GM19397 (cell line): ENCODE measurements at regions not wholly inside any gene's neighbourhood (a gene's known extent, or its start where the extent isn't known, plus 50 kb on each side); places are given as distances from the start of the nearest gene placed in this dataset.
"Not testable (repeated sequence)": the region's sequence is repeated elsewhere in the genome, so short reads cannot be mapped to it uniquely, and the experiment has no call there.

Source experiments
- ATAC-seq: cut with Tn5 transposase; IDR thresholded peaks from one replicate; pipeline ENCODE4 v1.9.1; 2021; ENCODE audit warnings: mild to moderate bottlenecking, moderate library complexity; ENCODE audit not compliant: unreplicated experiment

DNA sequence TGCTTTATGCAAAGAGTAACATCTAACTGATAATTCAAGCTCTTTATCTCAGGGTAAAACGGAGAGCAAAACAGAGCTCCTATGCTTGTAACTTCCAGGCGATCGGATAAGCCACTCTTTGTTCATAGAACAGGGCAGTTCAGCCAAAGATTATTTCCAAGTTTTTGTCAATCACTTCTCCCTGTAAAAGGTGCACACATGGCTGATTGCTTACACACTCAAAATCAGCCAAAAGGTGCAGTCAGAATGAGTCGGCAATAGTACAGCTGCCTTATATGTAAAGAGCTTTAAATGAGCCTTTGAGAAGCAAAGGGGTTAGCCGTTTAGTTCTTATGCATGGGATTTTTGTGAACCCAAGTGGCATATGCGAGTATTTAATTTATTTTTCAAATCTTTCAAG lies 449.6 kb upstream of the POU3F2 start:
- ATAC-seq: no peak

DNA sequence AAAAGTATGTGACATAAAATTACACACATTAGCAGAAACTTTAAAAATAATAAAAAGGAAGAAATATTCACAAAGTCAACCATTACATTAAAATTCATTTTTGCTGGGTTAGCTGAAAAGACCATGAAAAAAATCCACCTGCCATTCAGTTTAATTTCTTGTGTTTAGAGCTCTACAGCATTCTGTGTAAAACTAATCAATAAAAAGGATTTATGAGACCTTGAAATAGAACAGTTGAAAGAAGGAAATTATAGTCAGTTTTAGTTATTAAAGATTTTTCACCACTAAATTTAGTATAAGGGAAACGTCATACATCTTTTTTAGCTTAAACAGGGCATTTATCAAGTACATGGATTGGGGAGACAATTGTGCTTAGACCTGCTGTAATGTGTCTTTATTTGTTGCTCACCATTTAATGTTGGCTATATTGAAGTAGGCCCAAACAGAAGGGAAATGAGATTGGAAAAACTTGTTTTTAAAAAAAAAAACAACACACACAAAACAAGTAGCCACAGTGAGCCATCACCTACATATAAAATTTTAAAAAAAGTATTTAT lies 438.7 kb upstream of the POU3F2 start:
- ATAC-seq: no peak

DNA sequence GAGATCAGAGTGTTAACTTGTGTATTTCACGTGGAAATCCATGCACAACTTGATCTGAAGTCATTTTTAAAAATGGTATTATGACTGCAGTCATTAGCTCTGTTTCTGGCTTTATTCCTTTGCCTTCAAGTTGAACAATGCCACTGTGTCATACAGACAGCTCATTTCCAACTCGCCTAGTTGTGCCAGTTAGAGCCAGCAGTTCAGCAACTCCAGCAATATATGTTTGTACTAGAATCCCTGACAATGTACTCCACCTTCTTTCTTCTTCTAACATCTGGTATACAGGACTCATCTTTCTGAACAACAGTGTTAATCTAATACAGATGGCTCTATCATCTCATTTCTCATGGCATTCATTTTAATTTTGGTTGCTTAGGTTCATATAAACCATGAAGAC lies 418.3 kb upstream of the POU3F2 start:
- no peak for ATAC-seq

DNA sequence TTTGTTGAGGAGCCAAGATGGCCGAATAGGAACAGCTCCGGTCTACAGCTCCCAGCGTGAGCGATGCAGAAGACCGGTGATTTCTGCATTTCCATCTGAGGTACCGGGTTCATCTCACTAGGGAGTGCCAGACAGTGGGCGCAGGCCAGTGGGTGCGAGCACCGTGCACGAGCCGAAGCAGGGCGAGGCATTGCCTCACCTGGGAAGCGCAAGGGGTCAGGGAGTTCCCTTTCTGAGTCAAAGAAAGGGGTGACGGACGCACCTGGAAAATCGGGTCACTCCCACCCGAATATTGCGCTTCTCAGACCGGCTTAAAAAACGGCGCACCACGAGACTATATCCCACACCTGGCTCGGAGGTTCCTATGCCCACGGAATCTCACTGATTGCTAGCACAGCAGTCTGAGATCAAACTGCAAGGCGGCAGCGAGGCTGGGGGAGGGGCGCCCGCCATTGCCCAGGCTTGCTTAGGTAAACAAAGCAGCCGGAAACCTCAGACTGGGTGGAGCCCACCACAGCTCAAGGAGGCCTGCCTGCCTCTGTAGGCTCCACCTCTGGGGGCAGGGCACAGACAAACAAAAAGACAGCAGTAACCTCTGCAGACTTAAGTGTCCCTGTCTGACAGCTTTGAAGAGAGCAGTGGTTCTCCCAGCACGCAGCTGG lies 417.7 kb upstream of the POU3F2 start:
- not testable (repeated sequence) for ATAC-seq

DNA sequence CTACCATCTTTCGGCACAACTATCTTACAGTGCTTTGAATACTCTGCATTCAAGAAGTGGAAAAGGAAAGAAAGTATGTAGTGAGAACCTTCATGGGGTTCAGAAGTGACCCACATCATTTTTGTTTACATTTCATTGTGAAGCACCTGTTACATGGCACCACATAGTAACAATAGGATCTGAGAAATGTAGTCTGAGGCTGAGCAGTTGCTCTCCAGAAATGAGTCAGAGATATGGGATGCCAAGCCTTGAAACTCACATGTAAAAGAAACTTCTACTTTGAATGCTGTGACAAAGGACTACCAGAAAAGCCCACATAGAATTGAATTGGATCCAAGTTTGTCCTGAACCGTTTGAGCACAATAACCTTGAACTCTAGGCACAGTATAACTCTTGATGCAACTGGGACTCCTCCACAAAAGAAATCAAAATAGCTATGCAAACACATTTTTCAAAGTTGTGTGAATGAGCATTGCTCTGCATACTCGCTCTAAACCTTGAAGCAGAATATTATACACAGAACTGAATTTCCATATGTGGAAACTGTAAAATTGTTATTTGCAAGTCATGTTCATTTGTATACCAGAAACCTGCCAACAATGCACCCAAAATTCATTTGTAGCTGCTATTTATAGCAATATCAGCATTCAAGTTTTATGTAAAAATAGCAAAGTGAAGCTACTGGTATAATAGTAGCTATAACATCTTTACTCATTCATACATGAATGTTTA lies 400.9 kb upstream of the POU3F2 start:
- ATAC-seq: no peak

DNA sequence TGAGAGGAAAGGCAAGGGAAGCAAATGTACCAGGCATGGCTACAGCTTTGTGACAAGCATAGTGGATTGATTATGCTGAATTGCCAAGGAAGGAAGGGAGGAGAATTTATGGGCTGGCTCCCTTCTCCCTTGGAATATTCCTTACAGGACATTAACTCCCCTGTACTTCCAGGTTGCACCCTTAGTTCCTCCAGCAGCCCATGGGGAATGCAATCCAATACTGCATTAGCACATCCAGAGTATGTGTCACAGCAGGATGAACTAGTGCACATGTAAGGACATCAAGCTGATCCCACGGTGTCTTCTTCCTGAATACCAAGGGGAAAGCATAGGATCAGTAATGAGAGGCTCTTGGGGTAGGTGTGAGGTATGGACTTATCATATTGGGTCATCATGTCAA lies 390.7 kb upstream of the POU3F2 start:
- no peak for ATAC-seq

DNA sequence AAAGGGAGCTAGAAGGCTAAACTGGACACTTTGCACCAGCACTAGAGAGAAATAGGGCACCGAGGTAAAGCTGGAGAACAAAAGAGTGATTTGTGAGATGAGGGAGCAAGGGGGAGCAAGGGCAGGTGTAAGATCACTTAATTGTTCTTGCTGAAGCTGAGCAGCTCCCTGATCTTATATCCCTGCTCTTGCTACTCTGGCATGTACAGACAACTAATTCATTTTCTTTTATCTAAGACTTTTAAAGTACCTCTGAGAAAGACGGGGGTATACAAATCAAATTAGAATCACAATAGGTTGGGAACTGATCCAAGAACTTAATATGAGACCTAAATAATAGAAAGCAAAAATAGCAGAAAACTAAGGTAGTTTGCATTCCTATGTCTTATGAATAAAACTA lies 381.7 kb upstream of the POU3F2 start:
- no peak for ATAC-seq

DNA sequence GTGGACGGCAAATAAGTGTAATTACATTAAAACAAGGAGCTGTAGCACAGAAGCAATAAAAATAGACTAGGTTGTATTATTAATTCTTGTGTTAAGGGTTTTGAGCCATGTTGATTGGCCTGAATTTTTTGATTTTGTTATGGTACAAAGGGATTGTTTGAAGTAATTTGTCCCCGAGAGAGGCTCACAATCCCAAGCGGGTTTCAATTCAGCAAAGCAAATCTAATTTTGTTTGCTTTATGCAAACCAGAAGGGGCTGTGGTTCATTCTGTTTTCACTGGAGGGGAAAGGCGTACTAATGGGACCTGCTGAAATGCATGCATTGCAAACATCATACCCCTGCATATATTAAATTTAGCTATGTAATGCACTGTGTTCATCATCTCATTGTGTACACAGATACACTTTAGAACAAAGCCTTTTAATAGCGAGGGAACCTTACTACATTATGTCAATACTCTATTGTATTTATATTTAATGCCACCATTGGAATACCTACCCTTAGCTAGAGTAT lies 379.5 kb upstream of the POU3F2 start:
- ATAC-seq: no peak

DNA sequence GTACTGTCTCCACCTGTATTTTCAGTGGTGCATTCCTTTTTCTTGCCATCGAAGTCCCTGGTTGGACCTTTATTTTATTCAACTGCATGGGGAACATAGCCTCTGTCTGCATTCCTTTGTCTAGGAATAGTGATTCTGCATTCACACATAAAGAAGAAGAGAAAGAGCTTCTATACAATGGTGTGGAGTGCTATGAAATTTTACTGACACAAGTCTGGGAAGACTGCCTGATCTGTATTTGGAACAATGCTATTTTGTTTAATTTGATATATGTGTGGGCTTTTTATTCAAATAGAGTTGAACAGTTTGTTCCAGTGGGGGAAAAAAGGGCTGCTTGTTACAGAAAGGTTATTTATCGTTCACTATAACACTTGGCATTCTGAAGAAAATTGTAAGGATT lies 375.7 kb upstream of the POU3F2 start:
- ATAC-seq: no peak

DNA sequence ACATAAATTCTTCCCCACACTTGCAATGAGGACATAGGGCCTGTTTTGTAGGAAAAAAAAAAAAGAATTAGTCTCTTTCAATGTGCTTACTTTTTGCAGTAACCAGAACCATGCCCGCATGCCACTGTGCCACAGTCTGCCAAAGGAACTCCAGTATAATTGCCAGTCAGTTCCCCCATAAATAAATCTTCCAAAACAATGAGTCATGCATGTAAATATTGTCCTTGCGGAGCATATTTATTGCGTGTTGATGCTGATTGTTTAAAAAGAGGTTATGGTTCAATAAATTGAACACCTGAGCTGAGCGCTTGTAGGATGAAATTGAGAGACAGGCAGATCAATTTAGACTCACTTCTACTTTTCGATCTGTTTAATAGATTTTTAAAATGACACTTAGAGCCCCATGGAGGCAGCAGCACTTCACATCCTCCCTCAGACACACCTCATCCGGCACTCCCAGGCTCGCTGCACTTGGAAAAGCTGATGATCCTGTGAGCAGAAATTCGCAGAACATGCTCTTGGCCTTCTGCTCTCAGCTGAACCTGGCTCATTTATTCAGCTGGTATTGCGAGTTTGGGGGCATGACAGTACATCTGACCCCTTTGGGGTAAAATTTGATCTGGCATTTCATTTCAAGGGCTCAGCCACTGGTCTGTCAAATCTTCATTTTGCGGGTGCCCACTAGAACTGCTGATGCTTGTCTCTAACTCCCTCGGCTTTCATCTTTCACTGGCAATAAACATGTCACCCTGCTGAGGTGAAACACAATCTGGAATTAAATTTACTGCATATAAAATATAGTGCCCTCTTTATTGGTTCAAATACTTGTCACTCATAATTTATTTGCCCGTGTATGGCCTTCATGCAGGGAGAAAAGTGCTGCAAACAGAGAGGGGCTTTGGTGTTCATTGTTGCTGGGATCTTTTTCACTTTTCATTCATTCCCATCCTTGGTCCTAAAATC lies 371.1 kb upstream of the POU3F2 start:
- no peak for ATAC-seq

DNA sequence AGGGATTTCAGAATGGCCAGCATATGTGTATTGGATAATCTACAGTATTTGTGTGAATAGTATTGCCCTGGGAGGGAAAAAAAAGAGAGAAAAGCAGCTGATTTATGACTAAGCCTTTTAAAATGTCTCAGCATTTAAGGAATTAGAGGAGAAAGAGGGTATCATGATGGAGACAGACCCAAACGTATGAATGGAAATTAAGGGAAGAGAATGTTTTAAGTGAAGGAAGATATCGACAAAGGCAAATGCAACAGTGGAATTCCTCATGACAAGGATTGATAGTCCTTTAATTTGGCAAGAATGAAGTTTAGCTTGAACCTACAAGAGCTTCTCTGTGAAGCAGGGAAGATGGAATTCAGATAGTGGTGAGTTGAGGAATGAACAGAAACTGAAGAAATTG lies 367.3 kb upstream of the POU3F2 start:
- ATAC-seq: no peak

DNA sequence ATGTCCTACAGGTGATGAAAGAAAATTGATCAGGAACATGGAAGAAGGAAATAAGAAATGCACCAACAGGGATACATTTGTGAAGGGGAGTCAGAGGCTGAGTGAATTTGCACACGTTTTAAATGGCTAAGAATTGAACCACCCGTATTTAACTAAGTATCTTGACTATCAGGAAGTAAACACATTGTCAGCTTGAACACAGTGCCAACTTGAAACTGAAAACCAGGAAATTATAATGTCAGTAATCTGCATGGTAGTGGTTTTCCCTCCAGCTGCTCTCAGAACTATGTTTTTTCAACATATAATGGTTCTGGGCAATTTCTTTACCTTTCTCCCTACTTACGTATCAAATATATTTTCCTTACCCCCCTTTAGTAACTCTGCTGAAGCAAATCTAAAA lies 366.5 kb upstream of the POU3F2 start:
- ATAC-seq: no peak

DNA sequence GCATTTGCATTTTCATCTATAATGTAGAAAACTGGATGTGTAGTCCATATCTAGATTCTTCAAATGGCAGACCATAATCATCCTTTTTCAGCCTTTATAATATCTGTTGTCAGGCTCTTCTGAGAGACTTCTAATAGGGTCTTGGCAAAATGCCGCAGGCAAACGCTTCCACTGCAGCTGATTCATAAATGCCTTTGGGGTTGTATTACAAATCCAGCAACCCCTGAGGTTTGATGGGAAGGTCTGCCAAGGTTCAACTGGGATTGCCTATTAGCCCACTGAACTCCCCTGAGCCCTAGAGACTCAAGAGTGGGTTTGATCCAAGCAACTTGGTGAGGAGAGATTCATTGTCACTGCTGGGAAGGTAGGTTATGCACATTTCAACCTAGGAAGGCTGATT lies 365.2 kb upstream of the POU3F2 start:
- ATAC-seq: no peak

DNA sequence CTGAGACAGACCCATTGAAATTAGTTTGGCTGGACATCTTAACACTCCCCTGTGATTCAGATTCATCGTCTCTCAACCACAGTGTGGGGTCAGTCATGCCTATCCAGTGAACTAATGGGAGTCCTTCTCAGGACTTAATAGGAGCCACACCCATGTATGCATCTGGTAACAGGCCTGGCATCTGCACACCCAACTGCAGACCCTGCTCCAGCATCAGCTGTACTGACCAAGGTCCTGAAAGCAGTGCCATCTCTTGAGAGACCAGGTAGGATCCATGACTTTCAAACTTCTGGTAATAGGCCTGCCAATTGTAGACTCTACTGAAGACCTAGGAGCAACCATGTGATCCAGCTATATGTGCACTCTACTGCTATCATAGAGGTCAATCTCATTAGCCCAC lies 363.6 kb upstream of the POU3F2 start:
- ATAC-seq: no peak

DNA sequence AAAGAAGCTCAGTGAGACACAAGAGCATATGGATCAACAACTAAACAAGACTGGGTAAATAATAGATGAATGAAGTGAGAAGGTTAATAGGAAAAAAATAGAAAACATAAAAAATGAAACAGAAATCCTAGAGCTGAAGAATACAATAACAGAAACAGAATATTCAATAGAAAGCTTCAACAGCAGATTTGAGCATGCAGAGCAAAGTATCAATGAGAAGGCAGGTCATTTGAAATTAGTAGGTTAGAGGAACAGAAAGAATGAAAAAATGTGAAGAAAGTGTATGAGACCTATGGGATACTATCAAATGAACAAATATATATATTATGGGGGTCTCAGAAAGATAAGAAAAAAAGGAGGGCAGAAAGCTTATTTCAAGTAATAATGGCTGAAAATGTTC lies 362.9 kb upstream of the POU3F2 start:
- no peak for ATAC-seq

DNA sequence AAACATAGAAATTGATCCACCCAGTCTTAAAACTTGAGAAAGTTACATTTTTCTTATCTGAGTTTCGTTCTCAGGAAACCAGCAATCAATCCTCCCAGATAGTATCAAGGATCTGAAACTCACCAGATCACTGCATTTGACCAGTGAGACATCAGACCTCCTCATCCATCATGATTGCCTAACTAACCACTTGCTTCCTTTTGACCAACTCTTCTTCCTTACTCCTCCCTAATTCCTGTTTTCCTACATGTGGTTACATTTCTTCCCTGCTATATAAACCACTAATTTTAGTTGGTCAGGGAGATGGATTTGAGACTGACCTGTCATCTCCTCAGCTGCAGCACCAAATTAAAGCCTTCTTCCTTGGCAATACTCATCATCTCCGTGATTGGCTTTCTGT lies 357.1 kb upstream of the POU3F2 start:
- no peak for ATAC-seq

DNA sequence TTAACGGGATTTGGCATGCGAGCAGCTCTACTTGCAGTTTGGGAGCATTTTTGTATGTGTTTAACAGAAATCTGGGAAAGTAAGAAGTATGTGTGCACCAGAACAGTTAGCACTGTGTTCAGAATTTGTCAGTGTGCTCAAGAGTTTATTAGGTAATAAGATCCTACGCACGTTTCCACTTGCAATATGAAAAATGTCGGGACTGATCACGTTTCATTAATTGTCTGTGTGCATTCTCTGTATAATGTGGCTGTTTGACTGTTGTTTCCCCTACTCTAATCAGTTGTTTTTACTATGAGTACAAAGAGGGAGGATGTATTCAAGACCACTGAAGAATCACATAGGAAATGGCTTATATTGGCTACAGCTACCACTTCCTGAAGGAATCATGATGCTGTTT lies 349.7 kb upstream of the POU3F2 start:
- no peak for ATAC-seq

DNA sequence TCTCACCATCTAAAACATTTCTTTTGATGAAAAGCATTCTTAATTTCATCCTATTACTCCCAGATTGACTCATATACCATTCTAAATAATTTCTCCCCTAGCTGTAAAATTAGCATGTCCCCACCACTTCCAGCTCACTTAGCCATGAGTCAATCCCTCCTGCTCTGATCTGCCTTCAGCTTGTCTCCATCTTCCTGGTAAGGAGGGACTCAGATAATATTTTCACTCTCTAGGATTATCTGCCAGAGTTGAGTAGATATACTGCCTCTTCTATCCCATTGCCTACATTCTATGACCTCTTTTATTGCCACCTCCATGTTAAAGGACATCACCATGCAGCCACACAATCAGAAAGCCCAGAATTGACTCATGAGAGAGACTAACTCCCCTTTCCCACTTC lies 348.8 kb upstream of the POU3F2 start:
- ATAC-seq: no peak

DNA sequence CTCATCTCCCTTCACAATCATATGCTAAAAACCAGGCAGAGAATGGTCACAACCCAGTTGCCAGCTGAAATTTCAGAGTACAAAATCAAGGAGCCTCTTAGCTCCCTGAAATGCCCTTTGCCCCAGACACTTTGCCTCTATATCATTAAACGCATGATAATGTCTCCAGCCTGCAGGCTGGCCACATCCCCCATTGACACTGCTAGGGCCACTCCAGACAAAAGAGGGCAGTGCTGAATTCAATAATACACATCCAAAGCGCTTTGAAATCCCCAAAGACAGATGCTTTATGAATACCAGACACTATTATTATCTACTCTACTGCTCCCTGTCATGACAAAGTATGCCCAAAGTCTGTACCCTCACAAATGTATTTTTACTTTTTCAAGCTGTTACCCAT lies 348.3 kb upstream of the POU3F2 start:
- no peak for ATAC-seq

DNA sequence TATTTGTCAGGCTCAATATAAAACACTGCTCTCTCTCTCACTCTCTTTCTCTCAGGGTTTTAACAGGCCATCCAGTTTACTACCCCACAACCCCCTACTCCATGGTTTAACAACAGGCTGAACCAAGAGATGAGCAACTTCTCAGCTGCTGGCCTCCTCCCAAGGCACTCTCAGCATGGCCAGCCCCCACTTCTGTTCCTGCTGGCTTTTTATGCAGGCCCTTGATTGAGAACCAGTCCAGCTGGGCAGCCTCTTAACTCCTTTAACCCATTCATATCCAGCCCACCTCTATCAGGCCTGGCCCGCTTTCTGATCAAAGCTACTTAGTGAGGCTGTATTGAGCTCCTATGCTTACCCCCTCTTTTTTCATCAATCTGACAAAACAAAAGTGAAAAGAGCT lies 346.8 kb upstream of the POU3F2 start:
- ATAC-seq: no peak

DNA sequence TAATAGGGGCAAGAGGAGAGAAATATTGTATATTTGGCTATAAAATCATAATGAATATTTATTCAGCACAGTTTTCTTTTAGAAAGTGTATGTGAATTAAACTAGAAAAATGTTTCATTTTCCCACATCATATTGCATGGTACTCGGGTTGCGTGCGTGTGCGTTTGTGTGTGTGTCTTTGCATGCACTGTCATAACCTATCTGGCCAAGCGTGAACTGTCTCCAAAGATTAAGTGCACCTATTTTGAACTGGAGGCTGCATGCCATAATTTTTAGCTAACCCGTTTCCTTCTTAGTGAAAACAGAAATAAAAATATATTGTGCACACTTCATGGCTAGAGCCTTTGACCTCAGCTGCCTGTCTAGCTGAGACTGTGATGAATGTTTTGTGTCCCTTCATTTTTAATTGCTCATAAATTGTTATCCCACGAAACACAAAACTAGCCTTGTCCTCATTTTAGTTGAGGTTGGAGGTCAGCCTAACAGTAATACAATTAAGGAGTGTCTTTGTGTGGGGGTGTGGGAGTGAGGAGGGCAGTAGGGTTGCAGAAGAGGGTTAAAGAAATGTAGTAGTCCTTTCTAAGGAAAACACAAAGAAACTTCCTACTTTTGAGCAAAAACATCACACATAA lies 336.1 kb upstream of the POU3F2 start:
- no peak for ATAC-seq
